ENCODE measurements at regions not wholly inside any gene's neighbourhood (a gene's known extent, or its start where the extent isn't known, plus 50 kb on each side); places are given as distances from the start of the nearest gene placed in this dataset.
"Not testable (repeated sequence)": the region's sequence is repeated elsewhere in the genome, so short reads cannot be mapped to it uniquely, and the experiment has no call there.

- DNase-seq = no peak
Observed at GRCh38 chr10:130352291-130352645, 216.1 kb downstream of the GLRX3 start.

- DNase-seq = peak; percentile 22
Observed at GRCh38 chr10:130353928-130354572, 217.9 kb downstream of the GLRX3 start.

DNA sequence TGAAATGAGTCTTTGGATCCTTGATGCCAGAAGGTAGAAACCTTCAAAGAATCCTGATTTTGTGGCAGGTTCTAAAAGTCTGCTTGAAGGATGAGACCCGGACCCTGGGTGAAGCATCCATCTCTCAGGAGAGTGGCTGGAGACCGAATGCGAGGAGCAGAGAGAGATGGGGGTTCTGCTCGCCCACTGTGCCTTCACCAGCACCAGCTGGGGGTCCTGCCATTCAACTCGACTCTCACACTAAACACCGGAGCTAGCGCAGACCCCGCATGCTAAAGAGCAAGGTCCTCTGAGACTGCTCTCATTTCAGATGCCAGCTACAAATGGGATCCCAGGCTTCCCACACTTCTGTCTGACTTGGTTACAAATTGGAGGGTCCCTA is 218.4 kb downstream of the GLRX3 start:
- DNase-seq = no peak

- no peak for DNase-seq
Observed at GRCh38 chr10:130354976-130355795, 219.0 kb downstream of the GLRX3 start.

DNA sequence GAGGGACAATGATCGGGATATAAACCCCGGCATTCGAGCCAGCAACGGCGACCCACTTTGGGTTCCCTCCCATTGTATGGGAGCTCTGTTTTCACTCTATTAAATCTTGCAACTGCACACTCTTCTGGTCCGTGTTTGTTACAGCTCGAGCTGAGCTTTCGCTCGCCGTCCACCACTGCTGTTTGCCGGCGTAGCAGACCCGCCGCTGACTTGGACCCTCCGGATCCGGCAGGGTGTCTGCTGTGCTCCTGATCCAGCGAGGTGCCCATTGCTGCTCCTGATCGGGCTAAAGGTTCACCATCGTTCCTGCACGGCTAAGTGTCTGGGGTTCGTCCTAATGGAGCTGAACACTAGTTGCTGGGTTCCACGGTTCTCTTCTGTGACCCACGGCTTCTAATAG is 220.2 kb downstream of the GLRX3 start:
- not testable (repeated sequence) for DNase-seq

DNA sequence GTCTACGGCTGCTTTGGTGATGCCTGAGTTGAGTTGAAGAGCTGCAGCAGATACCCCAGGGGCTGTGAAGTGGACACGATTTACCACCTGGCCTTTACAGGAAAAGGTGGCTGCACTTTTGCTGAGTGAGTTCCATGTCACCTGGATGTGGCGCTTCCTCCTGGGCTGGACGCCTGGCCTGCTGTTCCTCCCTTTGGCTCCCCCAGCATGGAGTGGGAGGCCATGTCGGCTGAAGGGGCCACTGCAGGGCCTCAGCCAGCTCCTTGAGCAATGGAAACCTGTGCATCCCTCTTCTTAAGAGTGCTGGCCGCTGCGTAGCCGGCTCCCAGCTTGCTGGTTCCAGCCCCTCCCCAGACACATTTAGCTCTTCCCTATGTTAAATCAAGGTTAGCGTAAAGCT is 221.0 kb downstream of the GLRX3 start:
- DNase-seq = no peak

DNA sequence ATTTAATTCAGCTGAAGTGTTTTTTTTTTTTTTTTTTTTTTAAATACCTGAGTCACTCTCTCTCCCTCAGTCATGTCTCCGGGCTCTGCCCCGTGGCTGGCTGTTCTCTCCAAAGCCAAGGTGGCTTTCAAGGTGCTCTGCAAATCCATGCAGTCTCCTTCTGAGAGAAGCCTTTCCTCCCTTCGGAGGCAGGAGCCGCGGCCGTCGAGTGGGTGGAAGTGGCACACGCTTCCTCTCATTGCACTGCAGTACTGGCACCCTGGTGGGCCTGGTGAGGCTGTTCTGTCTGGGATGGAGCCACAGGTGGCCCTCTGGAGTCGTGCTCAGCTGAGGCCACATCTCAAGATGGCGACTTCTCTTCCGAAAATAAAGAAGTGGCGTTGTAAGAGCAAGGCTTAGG is 221.8 kb downstream of the GLRX3 start:
- DNase-seq = no peak

GRCh38 chr10:130358981-130359650 is 222.9 kb downstream of the GLRX3 start:
- peak; percentile 48 for DNase-seq

- DNase-seq = no peak
Observed at GRCh38 chr10:130359711-130360110, 223.5 kb downstream of the GLRX3 start.

GRCh38 chr10:130360826-130361311 is 224.7 kb downstream of the GLRX3 start:
- no peak for DNase-seq

GRCh38 chr10:130361351-130362105 is 225.3 kb downstream of the GLRX3 start:
- no peak for DNase-seq

DNA sequence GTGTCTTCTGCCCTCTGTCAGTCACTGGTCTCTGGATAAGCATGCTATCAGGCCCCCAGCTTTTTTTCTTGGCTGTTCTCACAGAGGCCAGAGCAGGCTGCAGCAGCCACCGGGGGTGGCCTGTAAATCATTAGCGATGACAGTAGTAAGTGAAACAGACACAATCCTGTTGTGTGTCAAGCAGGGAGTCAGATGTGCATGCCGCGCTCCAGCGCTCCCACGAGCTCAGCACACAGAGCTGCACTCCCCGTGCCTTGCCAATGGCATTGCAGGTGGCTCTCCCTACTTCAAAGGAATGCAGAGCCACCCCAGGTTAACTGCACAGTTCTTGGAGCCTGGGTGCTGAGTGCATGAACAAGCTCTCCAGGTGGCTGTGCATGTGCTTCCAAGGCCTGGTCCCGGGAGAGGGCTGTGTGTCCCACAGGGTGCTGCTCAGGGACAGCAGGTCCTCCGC is 226.1 kb downstream of the GLRX3 start:
- DNase-seq = peak; percentile 50

GRCh38 chr10:130363051-130363450 is 226.9 kb downstream of the GLRX3 start:
- DNase-seq = no peak

DNA sequence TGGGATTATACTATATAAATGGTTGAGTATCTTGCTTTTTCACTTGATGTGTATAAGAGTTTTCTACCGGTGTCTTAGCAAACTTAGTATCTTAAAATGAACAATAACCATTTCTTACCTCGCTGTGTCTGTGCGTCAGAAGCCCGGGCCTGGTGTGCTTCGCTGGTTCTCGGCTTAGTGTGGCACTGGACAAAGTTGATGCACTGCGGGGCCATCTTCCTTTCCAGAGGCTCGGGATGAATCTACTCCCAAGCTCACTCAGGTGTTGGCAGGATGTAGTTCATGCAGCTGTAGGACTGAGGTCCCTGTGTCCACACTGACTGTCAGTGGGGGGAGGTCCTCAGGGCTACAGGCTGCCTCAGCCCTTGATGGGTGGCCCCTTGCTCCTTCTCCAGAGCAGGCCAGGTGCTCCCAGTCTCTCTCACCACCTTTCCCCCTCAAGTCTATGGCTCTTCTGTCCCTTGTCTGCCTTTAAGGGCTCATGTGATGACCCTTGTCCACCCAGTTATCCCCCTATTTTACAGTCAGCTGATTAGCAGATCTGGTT is 227.8 kb downstream of the GLRX3 start:
- no peak for DNase-seq

- DNase-seq = no peak
Observed at GRCh38 chr10:130364631-130365411, 228.6 kb downstream of the GLRX3 start.

DNA sequence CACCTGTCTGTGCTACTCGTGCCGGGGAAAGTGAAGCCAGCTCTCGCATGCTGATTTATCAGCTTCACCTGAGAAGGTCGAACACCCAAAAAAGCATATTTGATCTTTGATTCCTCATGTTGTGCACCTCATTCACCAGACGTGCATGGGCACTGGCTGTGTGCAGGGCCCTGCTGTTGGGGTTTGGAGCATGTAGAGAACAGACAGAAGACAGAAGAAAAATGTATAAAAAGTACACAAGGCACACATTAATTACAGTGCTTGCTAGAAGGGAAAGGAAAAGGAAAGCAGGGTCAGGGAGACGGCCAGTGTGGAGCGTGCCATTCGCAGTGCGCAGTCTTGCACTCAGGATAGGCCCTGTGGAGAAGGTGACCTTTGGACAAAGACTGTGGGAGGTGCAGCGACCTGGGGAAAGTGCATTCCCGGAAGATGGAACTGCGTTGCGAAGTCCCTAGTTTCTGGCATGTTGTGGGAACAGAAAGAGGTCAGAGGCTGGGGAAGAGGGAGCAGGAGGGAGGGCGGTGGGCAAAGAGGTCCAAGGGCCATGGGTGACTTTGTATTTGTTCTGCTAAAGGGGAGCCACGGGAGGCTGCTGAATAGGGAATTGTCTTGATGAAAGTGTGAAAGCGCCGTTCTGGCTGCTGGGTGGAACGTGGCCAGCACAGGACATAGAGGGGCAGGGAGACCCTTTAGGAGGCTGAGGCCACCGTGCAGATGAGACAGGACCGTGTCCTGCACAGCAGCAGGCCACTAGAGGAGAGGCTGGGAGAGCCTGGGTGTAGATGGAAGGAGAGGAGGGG is 232.8 kb downstream of the GLRX3 start:
- DNase-seq = no peak

DNA sequence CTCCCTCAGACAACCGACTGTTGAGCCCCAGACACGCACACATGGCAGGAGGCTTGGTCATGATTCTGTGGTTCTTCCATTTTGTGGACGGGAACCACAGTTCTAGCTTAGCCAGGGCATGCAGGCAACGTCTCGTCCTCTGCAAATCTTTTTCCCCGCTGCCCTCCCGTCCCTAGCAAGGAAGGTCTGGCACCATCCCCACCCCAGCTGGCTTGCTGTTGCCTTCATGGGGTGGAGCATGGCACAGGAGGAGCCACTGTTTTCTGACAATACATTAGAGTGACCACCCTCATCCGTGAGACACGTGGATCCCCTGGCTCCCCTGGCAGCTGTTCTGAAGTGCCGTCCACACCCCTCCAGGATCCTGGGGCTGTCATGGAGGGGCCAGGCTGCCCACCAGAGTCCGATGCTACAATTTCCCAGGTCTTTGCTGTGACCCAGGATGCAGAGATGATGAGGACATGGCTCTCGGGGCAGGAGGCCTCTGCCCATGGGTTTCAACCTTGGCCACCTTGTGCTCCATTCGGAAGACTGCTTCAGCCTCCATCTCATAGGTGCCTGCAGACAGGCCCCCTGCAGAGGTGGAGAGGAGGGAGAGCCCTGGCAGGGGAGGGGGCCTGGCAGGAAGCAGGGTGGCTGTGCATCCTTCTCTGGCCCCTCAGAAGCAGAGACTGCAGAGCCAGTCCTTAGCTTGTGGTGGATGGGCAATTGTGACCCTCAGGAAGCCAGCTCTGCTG is 233.6 kb downstream of the GLRX3 start:
- no peak for DNase-seq

GRCh38 chr10:130370721-130371120 is 234.5 kb downstream of the GLRX3 start:
- DNase-seq = no peak

- no peak for DNase-seq
Observed at GRCh38 chr10:130371156-130371555, 235.0 kb downstream of the GLRX3 start.

- no peak for DNase-seq
Observed at GRCh38 chr10:130371666-130372065, 235.5 kb downstream of the GLRX3 start.
